ENCODE measurements at regions not wholly inside any gene's neighbourhood (a gene's known extent, or its start where the extent isn't known, plus 50 kb on each side); places are given as distances from the start of the nearest gene placed in this dataset.
"Not testable (repeated sequence)": the region's sequence is repeated elsewhere in the genome, so short reads cannot be mapped to it uniquely, and the experiment has no call there.

DNA sequence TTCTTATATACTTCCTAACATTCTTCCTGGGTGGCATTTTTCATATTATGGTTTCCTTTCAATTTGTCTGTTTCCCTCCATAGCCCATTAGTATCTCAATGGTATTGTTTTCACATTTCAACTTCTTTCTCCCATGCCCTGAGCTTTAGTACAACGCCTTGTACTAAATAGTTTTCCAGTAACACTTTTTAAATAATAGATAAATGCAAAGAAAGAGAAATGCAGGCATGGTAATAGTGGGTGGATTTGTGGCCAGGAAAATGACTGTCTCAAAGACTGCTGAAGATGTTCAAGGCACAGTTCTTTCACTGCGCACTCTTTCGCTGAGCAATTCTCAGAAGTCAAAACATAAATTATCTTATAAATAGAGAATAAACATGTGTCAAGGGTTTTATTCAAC is 145.1 kb downstream of the LCA5 start:
- no peak for DNase-seq (ENCODE audit: low read depth)

DNA sequence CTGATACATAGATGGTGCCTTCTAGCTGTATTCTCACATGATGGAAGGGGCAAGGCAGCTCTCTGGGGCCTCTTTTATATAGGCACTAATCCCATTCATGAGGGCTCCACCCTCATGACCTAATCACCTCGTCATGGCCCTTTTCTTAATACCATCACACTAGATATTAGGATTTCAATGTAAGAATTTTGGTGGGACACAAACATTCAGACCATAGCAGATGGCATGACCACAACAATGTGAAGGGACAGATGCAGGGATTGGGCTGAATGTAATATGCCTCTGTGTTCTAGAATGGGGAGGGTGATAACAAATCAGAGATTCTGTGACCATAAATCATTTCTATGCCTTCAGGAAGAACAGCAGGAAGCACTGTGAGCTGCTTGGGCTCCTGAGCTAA is 145.8 kb downstream of the LCA5 start:
- DNase-seq (ENCODE audit: low read depth), result no peak

DNA sequence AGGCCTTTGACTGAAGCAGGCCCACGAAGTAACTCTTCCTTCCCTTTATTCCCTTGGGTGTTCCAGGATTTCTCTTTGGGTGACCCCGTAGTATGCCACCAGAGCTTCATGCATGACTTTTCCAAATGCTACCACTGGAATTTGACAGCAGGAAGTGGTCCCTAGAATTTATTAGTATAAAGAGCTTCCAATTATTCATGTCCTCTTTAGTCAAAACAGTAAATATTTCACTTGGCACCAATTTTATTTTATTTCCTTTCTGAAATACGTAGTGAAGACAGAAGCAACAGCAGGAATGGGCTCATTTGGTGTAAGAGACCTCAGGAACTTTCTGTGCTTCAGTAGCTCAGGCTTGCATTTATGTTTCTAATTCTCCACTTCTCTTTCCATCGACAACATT is 151.3 kb downstream of the LCA5 start:
- no peak for DNase-seq (ENCODE audit: low read depth)

DNA sequence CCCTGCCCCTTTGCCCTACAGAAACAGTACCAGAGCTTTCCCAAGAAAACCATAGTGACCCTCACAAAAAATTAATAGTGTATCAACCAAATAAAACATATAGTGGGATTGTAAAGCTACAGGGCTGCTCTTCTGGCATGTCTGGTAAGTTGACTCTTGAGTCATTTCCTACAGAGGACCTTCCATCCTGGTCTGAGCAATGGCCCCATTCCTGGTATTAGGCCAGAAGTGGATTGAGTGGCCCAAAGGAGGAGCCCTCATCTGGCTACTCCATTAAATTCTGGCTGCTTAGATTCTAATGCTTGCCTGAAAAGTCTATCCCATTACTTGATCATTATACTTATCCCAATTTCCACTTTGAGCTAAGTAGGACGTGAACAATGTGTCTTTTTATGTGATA is 150.9 kb upstream of the HMGN3 start:
- DNase-seq (ENCODE audit: low read depth), result no peak

DNA sequence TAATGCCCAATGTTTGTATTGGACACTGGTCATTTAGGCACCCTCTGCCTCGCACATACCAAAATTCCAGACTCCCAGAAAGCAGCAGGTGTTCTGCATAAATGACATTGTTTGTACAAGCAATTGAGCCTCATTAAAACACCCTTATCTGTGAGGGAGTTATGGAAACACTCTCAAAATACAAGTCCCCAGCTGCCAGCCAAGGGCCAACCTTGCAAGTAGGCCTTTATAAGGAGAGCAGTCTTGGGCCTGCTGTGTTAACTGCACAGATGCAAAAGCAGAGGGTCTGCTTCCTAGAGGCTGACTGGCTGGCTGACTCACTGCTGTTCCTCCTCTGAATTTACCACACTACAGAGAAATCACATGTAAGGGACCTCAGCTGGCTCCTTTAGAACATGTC is 150.4 kb upstream of the HMGN3 start:
- DNase-seq (ENCODE audit: low read depth), result no peak

DNA sequence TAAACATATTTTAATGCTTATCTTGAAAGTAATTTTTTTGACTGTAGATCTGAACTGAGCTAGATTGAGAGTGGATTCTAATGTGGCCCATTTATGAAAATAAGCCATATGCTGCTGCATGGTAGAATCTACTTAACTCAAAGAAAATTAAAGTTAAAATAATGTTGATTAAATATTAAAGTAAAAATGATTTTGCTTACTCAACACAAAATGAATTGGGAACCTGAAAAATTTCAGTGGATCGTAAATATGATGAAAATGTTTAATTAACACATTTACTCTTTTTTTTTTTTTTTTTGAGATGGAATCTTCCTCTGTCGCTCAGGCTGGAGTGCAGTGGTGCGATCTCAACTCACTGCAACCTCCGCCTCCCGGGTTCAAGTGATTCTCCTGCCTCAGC is 144.5 kb upstream of the HMGN3 start:
- no peak for DNase-seq (ENCODE audit: low read depth)

DNA sequence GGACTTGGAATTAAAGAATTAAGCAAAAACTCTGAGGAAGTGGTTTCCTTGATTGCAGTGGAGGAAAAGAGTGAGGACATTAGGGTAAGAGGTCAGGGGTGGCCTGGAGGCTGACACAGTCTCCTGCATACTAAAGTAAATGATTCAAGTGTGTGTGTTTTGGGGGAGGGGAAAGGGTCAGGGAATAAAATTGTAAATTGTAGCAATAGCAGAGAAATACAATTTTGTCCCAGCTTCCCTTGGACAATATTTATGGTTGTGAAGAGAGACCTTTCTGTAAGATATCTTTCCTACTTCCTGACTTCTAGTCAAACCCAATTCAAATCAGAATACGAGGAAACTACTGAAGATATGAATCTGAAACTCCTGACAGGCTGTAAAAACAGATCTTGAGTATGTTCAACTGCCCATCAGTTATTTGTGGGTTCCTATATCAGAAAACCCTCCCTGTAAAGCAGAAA is 143.4 kb upstream of the HMGN3 start:
- no peak for DNase-seq (ENCODE audit: low read depth)

DNA sequence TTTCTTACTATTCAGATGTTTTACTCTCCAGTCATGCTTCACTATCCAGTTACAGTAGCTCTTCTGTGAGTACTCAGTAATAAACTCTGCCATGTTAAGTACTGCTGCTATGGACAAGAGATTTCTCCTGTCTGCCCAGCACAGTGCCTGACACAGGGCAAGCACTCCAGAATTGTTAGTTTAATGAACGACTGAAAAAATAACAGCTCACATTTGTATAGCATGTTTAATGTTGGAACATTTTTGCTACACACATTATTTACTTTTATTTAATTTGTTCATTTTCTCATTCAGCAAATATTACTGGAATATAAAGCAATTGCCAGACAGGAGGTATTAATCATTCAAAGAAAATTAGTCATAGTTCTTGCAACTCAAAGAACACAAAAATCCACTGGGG is 142.6 kb upstream of the HMGN3 start:
- no peak for DNase-seq (ENCODE audit: low read depth)

DNA sequence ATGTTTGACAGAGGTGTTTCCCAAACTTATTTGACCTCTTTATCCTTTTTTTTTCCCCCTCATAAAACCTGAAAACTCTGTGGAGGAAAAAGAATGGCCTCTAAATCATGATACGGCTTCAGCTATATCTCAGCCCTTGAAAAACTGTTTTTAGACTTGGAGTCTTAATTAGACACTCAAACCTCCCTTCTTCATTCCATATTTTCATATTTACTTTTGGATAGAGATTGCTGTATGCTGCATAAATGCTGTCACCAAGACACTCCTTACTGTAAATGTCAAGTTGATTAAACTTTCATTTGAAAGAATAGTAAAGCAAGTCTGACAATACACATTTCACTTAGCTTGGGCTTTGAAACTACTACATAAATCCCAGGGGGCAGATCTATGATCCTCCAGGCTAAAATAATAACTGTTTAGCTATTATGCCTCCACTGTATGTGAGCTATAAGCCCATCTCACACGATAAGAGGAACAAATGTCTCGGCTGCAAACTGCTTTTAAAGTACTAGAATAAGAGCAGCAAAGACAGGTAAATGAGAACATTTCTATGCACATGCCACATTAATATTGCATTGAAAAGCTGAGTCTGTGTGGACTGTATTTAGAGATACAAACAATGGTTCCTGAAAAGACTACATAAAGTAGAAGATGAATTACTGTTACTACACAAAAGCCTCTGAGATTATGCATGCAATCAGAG is 141.3 kb upstream of the HMGN3 start:
- no peak for DNase-seq (ENCODE audit: low read depth)

DNA sequence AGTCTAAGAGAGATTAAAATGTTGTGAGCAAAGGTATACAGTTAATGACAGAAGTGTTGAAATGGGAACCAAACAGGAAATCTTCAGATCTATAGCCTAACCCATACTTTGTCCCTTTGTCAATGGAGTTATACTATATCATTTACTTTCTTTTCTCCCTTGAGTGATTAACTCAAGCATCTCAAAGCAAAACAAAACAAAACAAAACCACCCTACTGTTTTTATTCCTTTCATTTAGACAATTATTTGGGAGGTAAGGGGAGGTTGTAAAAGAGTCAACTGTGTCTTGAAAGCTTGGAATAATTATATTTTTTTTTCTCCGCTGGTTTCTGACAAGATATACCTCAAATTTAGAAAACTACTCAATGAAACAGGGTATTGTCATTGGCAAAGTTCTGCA is 139.8 kb upstream of the HMGN3 start:
- DNase-seq (ENCODE audit: low read depth), result no peak

DNA sequence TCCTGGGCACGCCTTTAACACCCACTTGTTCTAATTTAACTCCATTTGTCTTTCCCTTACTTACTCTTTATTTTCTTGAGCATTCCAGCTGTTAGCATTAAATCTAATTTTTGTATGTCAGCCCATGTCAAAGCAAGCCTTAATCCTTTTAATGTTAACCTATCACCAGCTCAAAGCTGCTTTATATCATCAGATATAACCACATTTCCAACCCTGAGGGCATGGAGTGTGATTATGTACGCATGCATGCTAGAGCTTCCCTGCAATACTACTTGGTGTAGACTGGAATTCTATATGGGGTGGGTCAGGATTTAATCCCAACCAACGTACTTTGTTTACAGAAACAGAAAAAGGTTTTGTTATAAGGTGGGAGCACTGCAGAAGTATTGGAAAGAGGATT is 139.4 kb upstream of the HMGN3 start:
- DNase-seq (ENCODE audit: low read depth), result no peak

DNA sequence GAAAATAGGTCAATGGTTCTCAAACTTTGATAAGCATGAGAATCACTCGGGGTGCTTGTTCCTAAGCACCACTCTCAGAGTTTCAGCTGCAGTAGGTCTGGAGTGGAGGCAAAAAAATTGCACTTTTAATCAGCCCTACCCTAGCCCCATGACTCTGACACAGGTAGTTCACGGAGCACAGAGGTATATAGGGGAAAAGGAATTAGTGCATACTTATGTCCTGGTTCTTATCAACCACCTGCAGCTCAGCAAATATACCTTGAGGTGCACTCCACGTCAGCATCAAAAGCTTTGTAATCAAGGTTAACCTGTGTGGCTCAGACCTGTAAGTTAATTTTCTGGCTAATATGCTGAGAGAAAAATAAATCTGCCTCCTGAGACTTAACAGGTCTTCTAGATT is 138.8 kb upstream of the HMGN3 start:
- no peak for DNase-seq (ENCODE audit: low read depth)

DNA sequence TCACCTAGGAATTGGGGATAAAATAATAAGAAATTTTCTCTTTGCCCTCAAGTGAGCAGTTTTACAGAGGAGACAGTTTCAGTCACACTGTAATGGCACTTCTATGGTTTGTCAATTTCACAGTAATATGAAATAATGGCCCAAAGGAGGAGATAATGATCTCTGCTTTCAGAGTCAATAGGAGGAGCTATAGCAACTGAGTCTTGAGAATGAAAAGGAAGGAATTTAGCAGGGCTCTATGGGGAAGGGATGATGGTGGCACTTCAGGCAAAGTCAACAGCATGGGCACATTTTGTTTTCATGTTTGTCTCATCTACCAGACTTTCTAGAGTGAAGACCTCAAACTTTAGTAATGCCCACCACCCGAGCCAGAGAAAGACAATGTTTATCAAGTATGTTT is 138.3 kb upstream of the HMGN3 start:
- no peak for DNase-seq (ENCODE audit: low read depth)

DNA sequence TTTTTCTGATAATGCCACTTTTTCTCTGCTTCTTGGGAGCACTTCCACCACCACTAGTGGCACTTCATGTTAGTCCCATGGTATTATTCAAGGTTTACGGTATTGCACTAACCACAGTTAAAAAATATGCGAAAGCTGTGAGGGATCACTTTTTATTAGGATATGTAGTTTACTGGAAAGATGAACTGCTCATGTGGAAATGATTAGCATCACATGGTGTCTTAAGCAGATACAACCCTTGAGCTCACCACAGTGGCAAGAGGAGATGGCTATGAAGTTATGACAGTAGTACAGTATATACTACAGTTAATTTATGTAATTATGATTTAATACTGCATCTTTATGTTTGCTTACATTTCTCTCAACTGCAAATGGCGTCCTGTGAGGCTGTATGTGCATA is 134.5 kb upstream of the HMGN3 start:
- DNase-seq (ENCODE audit: low read depth), result no peak

DNA sequence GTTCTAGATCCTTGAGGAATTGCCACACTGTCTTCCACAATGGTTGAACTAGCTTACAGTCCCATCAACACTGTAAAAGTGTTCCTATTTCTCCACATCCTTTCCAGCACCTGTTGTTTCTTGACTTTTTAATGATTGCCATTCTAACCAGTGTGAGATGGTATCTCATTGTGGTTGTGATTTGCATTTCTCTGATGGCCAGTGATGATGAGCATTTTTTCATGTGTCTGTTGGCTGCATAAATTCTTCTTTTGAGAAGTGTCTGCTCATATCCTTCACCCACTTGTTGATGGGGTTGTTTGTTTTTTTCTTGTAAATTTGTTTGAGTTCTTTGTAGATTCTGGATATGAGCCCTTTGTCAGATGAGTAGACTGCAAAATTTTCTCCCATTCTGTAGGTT is 129.0 kb upstream of the HMGN3 start:
- DNase-seq (ENCODE audit: low read depth), result not testable (repeated sequence)

DNA sequence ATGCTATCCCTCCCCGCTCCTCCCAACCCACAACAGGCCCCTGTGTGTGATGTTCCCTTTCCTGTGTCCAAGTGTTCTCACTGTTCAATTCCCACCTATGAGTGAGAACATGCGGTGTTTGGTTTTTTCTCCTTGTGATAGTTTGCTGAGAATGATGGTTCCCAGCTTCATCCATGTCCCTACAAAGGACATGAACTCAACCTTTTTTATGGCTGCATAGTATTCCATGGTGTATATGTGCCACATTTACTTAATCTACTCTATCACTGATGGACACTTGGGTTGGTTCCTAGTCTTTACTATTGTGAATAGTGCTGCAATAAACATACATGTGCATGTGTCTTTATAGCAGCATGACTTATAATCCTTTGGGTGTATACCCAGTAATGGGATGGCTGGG is 126.6 kb upstream of the HMGN3 start:
- not testable (repeated sequence) for DNase-seq (ENCODE audit: low read depth)

DNA sequence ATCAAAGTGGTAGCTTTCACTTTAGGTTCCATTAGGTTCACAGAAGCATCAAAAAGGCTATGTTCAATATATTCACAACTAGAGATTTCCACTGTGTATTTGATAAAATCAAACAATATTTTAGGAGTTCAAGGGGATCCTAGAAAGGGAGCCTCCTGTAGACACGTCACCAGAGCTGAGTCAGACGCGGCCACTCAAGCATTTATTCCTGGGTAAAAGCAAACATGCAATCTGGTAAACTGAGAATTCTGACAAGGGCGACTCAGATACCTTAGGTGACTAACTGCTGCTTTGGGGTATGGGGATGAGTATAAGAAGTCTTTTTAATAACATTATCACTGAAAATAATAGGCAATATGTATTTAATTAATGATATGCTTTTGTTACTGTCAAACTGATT is 118.7 kb upstream of the HMGN3 start:
- DNase-seq (ENCODE audit: low read depth), result peak; percentile 16

DNA sequence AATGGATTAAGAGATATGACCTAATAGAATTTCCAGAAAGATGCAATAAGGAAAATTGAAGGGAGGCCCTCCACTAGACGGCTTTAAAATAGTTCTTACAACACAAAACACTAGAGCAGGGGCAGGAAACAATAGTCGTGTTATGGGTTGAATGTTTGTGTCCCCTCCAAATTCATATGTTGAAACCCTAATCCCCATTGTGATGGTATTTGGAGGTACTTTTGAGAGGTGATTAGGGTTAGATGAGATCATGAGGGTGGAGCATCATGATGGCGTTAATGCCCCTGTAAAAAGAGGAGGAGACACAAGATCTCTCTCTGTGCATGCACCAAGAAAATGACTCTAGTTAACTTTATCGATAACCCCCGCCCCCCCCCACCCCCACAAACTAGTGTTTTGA is 104.0 kb upstream of the HMGN3 start:
- DNase-seq (ENCODE audit: low read depth), result no peak

DNA sequence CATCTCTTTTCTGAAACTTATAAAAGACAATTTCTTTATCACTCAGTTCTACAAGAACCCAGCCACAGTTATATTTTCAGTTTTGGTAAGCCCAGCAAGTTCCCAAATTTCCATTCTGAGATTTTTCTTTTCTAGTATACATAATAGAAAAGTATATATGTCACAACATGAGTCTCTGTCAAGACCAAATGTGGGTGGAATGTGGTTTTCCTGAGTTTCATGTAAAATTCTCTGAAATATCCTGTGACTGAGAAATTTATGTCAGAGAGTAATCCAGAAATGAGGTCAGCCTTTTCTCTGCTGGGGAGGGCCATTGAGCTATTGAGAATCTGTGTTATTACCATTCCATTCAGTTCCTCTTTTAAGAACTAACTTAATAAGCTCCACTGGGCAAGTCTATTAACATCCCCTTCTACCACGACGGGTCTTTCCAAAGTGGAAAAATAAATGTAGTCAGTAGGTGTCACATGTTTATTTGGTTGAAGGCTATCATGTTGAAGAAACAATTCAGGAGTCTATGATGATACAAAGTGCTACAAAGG is 100.7 kb upstream of the HMGN3 start:
- DNase-seq (ENCODE audit: low read depth), result no peak

DNA sequence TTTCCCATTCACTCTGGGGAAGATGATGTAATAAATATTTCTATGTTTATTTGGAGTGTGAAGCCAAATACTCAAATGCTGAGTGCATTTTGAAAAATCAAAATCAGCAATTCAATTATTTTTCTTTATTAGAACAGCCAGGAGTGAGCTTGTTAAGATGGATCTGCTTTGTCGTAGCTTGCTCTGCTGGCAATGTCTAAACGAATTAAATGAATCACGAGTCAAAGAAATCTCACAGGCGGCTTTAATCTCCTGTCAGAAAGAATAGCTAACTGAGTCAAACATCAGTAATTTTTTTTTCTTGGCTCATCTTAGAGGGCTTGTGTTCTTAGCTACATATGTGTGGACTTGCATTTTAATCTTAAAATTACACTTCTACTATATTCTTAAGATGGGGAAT is 100.2 kb upstream of the HMGN3 start:
- no peak for DNase-seq (ENCODE audit: low read depth)

DNA sequence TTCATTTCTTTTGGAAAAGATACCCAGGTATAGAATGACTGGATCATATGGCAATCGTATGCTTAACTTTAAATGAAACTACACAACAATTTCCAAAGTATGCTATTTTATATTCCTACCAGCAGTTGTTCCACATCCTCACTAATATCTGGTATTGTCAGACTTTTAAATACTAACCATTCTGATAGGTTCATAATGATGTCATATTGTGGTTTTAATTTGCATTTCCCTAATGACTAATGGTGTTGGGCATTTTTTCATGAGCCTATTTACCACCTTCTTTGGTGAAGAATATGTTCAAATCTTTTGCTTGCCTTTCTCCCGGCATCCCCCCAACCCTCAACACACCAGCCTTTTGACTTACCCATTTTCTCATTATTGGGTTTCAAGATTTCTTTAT is 96.2 kb upstream of the HMGN3 start:
- DNase-seq (ENCODE audit: low read depth), result no peak

DNA sequence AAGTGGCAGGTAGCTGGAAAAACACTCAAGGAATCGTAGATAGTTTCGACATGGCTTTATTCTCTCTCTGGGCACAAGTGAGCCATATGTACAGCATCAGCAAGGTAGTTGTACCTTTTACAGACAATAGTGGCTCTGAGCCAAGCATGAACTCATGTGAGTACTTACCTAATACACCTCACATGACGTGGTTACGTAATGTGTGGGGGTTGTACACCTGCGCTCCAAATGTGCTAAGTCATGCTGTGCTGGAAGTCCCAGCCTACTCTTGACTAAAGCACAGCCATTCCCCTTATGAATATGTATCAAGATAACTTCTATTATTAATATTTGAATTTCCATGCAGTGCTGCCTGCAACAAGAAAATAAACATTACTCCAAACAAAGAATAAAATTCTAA is 78.8 kb upstream of the HMGN3 start:
- DNase-seq (ENCODE audit: low read depth), result no peak

DNA sequence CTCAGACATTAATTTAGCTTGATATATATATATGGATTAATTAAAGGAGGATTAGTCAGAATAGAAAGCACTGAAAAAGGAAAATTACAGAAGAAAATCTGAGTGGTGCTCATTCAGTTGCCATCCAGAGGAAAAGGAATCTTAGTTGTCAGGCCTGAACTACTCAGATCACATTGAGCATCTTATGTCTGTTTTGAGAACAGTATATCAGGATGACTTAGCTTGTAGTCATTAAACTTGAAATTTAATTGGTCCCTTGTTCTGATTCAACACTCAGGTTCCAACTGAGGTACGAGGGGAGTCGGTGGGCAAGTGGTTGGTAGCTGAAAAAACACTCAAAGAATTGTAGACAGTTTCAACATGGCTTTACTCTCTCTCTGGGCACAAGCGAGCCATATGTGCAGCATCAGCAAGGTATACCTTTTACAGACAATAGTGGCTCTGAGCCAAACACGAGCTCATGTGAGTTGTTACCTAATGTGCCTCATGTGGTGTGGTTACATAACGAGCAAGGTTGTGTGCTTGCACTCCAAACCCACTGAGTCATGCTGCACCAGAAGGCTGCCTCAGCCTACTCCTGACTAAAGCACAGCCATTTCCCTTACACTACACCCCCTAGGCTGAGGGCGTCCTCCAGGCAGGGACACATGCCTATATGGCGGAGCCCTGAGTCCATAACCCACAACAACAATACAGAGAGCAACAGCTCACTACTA is 73.0 kb upstream of the HMGN3 start:
- peak; percentile 3 for DNase-seq (ENCODE audit: low read depth)

DNA sequence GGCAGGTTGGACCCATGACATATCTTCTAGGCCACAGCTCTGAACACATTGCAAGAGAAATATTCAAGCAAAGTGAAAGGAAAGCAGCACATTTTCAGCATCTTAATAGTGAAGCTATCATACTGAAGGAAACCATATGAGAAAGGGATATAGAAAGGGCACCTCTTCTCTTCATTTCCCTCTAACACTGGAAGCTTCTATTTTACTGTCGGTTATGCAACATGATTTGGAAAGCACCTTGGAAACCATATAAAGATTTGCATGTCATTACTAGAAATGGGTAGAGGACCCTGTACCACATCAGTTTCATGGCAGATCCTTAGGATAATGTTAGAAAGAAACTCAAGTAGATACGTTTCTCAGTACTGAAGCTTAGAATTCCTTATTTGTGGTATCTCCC is 70.5 kb upstream of the HMGN3 start:
- no peak for DNase-seq (ENCODE audit: low read depth)

Measured in ELR (cell line).